ENCODE measurements at regions not wholly inside any gene's neighbourhood (a gene's known extent, or its start where the extent isn't known, plus 50 kb on each side); places are given as distances from the start of the nearest gene placed in this dataset.

DNA sequence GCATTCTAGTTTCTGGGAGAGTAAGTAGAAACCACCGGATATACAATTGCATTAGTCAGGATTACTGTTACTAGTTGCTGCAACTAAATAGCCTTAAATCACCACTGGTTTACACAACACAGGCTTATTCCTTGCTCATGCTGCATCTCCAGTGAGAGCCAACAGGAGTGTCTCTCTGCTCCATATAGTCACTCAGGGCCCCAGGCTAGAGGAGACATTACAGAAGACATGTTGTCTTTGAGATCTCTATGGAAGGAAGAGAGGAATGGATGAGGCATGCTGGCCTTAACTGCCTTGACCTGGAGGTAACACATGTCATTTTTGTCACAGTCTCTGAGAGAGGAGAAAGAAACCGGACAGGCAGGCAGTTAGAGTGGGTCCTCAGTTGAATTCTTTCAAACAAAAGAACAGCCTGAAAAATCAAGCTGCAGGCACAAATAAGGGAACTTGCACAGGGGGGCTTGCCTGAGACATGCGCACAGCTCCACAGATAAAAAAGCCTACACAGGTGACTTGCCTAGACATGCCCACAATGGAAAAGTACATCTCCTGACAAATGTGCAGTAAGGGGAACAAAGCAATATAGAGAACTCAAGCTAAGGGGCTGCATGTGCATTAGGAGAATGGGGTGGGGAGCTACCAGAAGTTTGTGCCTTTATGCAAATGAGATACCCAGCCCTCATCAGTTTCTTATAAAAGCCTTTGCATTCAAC, 348.0 kb downstream of the TYW1 start:
- TF ChIP-seq, protein P1, sequence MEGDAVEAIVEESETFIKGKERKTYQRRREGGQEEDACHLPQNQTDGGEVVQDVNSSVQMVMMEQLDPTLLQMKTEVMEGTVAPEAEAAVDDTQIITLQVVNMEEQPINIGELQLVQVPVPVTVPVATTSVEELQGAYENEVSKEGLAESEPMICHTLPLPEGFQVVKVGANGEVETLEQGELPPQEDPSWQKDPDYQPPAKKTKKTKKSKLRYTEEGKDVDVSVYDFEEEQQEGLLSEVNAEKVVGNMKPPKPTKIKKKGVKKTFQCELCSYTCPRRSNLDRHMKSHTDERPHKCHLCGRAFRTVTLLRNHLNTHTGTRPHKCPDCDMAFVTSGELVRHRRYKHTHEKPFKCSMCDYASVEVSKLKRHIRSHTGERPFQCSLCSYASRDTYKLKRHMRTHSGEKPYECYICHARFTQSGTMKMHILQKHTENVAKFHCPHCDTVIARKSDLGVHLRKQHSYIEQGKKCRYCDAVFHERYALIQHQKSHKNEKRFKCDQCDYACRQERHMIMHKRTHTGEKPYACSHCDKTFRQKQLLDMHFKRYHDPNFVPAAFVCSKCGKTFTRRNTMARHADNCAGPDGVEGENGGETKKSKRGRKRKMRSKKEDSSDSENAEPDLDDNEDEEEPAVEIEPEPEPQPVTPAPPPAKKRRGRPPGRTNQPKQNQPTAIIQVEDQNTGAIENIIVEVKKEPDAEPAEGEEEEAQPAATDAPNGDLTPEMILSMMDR (IDR thresholded peaks at IDR 0.05; ENCODE audit: low read depth, low read length, poor library complexity, severe bottlenecking) = no peak
- no peak for TF ChIP-seq EZH2phosphoT487 (IDR thresholded peaks at IDR 0.05; ENCODE audit: borderline replicate concordance, low read length)

All from DOHH2 (cell line).